A549 (cell line): ENCODE measurements at regions not wholly inside any gene's neighbourhood (a gene's known extent, or its start where the extent isn't known, plus 50 kb on each side); places are given as distances from the start of the nearest gene placed in this dataset.
A peak's percentile ranks its signal among the peaks of the same experiment; 100 is the strongest.

Experiments used
- ATAC-seq, 2 experiments: fragments of 200-7000 bp in 1 of 2; fragments of >200 bp in 1 of 2; cut with Nextera tagmentation in 1 of 2; cut with Tn5 transposase in 1 of 2; 3 replicates each; pipeline versions ENCODE4 v1.8.0 to v1.9.1; 2018 to 2020; ENCODE audit warnings: mild to moderate bottlenecking in 1 of 2, moderate library complexity in 1 of 2
- CTCF ChIA-PET: fragments of 300-600 bp; sonication (Branson Sonifier 250); formaldehyde crosslinking; extraction: SDS; loops from one replicate; lab custom pipeline; 2021; ENCODE audit warnings: antibody characterized with exemption, inconsistent platforms; lab: Yijun Ruan, JAX
- POLR2A ChIA-PET: fragments of 350-600 bp; formaldehyde crosslinking; extraction: SDS; loops from one replicate; lab custom pipeline; 2021; ENCODE audit warnings: antibody characterized with exemption, inconsistent platforms; lab: Yijun Ruan, JAX
- DNase-seq, 2 experiments: peaks; one replicate each; pipeline versions ENCODE4 v3.0.0 to v3.0.0-alpha.2; 2011 to 2016; ENCODE audit warnings: low read depth in 1 of 2, low spot score in 1 of 2
- FAIRE-seq: peaks from 2 replicates; lab custom pipeline; 2011; peaks lifted over from hg19 to GRCh38; lab: Jason Lieb, UNC
- H3K27ac ChIP-seq, 2 experiments: fragments of >200 bp; sonication (Bioruptor Twin); formaldehyde crosslinking; 3 replicates each; pipeline ENCODE4 v1.5.1; 2016 to 2017
- H3K4me1 ChIP-seq: fragments of >200 bp; sonication (Bioruptor Twin); formaldehyde crosslinking; 3 replicates; pipeline ENCODE4 v1.6.1; 2016
- H3K4me2 ChIP-seq: fragments of >200 bp; sonication (Bioruptor Twin); formaldehyde crosslinking; 3 replicates; pipeline ENCODE4 v1.6.1; 2016
- H3K4me3 ChIP-seq: fragments of >200 bp; sonication (Bioruptor Twin); formaldehyde crosslinking; 3 replicates; pipeline ENCODE4 v1.5.1; 2016
- H3K9me3 ChIP-seq: fragments of >200 bp; sonication (Bioruptor Twin); formaldehyde crosslinking; 3 replicates; pipeline ENCODE4 v1.6.1; 2016
- E2F6 ChIP-seq: IDR thresholded peaks from 2 replicates; pipeline ENCODE4 v1.6.1; 2012; ENCODE audit warnings: low read depth, borderline replicate concordance
- EHF ChIP-seq: fragments of 250-450 bp; sonication (Bioruptor Pico); IDR thresholded peaks from 2 replicates; pipeline ENCODE4 v1.5.0; 2020; ENCODE audit warnings: mild to moderate bottlenecking
- EHMT2 ChIP-seq: fragments of 200-600 bp; sonication (generic); IDR thresholded peaks from 2 replicates; pipeline ENCODE4 v1.6.1; 2016; ENCODE audit warnings: antibody characterized with exemption, low read depth, mild to moderate bottlenecking, moderate library complexity
- HOXB13 ChIP-seq: fragments of 250-450 bp; sonication (Bioruptor Pico); IDR thresholded peaks from 2 replicates; pipeline ENCODE4 v1.5.0; 2020; ENCODE audit warnings: low read depth, mild to moderate bottlenecking, moderate library complexity
- KDM5A ChIP-seq: fragments of 200-600 bp; sonication (generic); IDR thresholded peaks from 2 replicates; pipeline ENCODE4 v1.6.1; 2016; ENCODE audit warnings: antibody characterized with exemption, mild to moderate bottlenecking
- MAFK ChIP-seq: fragments of 450-650 bp; IDR thresholded peaks from 2 replicates; pipeline ENCODE4 v1.6.1; 2014; ENCODE audit not compliant: partially characterized antibody
- MAZ ChIP-seq: fragments of 150-350 bp; IDR thresholded peaks from 2 replicates; pipeline ENCODE4 v1.6.1; 2014; ENCODE audit warnings: antibody characterized with exemption, low read depth, low read length, borderline replicate concordance
- PBX3 ChIP-seq: IDR thresholded peaks from 2 replicates; pipeline ENCODE4 v1.6.1; 2012
- POLR2AphosphoS2 ChIP-seq: conservative IDR thresholded peaks from 2 replicates; pipeline ENCODE4 v1.6.1; 2012; ENCODE audit warnings: low read length, improper control_type of control experiment, inconsistent platforms
- RAD21 ChIP-seq, 2 experiments: fragments of >200 bp in 1 of 2; sonication (Bioruptor Twin) in 1 of 2; formaldehyde crosslinking in 1 of 2; IDR thresholded peaks in 1 of 2; conservative IDR thresholded peaks in 1 of 2; 2 replicates in 1 of 2; 3 replicates in 1 of 2; pipeline ENCODE4 v1.6.1; 2012 to 2018; ENCODE audit warnings: inconsistent platforms in 1 of 2
- RCOR1 ChIP-seq: fragments of 150-350 bp; IDR thresholded peaks from 2 replicates; pipeline ENCODE4 v1.6.1; 2014; ENCODE audit warnings: antibody characterized with exemption, low read length, low read depth
- REST ChIP-seq: fragments of 200-600 bp; sonication (generic); IDR thresholded peaks from 2 replicates; pipeline ENCODE4 v1.6.1; 2016; ENCODE audit warnings: antibody characterized with exemption, mild to moderate bottlenecking, moderate library complexity
- RFX5 ChIP-seq: fragments of 450-650 bp; IDR thresholded peaks from 2 replicates; pipeline ENCODE4 v1.7.1; 2014; ENCODE audit warnings: antibody characterized with exemption, mild to moderate bottlenecking, moderate library complexity
- TFCP2L1 ChIP-seq: fragments of 250-450 bp; sonication (Bioruptor Pico); IDR thresholded peaks from 2 replicates; pipeline ENCODE4 v1.5.0; 2021; ENCODE audit warnings: mild to moderate bottlenecking
- USF2 ChIP-seq: fragments of 450-650 bp; IDR thresholded peaks from 2 replicates; pipeline ENCODE4 v1.6.1; 2014; ENCODE audit warnings: antibody characterized with exemption
- ZC3H11A ChIP-seq: fragments of 450-650 bp; IDR thresholded peaks from 2 replicates; pipeline ENCODE4 v1.6.1; 2014; ENCODE audit warnings: antibody characterized with exemption, mild to moderate bottlenecking
- ZNF302 ChIP-seq: fragments of 250-450 bp; sonication (Bioruptor Pico); IDR thresholded peaks from 2 replicates; pipeline ENCODE4 v1.9.0; 2021; ENCODE audit warnings: inconsistent platforms, mild to moderate bottlenecking, moderate library complexity
- WGBS: methylation state at CpG from one replicate; pipeline ENCODE4 v1.1.6; 2017; ENCODE audit errors: missing lambda C conversion rate; 5-methylcytosine and 5-hydroxymethylcytosine counted together

GRCh38 chr21:15135867-15136629 is 71.2 kb upstream of the NRIP1 start:
- no peak for FAIRE-seq
- H3K9me3 ChIP-seq, result peaks cover 12% of the 10 kb centered on the region; the same call in 1 of the 3 replicates
- peaks cover 16% of the 10 kb centered on the region for H3K4me1 ChIP-seq
- H3K27ac ChIP-seq, result peak overlapping the region in 1 of 2 experiments; percentile 26; a peak in 1 of 6 replicates
- no peak for DNase-seq
- POLR2A ChIA-PET, result no interaction called here
- TF ChIP-seq HOXB13 (no peak), MAFK (no peak), EHMT2 (no peak), E2F6 (no peak), EHF (no peak), ZC3H11A (no peak)
- 67% methylated on average over 3 of the region's 3 CpGs for WGBS
- H3K4me2 ChIP-seq, result 0 out of 3 replicates have a peak overlapping the region, but pooled peaks have one; percentile 6
- no peak overlapping the region for H3K4me3 ChIP-seq
- no peak for ATAC-seq
- CTCF ChIA-PET, result interaction anchor here (0.6 kb wide), 1 partner anchor 64 kb away, joined by 3 read pairs; no protein-coding TSS in a partner anchor

GRCh38 chr21:15138490-15138889 is 73.7 kb upstream of the NRIP1 start:
- peaks cover 30% of the 10 kb centered on the region for H3K4me1 ChIP-seq
- ChIA-PET POLR2A (no interaction called here), CTCF (interaction anchor here (0.6 kb wide), 1 partner anchor 64 kb away, joined by 3 read pairs; no protein-coding TSS in a partner anchor)
- WGBS, result 53% methylated on average over 7 of the region's 7 CpGs
- DNase-seq, result no peak
- TF ChIP-seq PBX3, result no peak
- no peak for TF ChIP-seq RAD21 (conservative IDR thresholded peaks at IDR 0.05 in 1 of 2, IDR thresholded peaks at IDR 0.05 in 1 of 2)
- no peak for TF ChIP-seq KDM5A
- no peak for TF ChIP-seq REST
- no peak for TF ChIP-seq ZNF302
- no peak for TF ChIP-seq E2F6
- no peak for TF ChIP-seq TFCP2L1 (CRISPR knock-in tag)
- TF ChIP-seq MAZ, result no peak
- no peak for TF ChIP-seq POLR2AphosphoS2
- no peak for TF ChIP-seq USF2
- TF ChIP-seq RCOR1, result no peak
- no peak for TF ChIP-seq RFX5
- 0 out of 3 replicates have a peak, but pooled peaks cover under 1% of the 10 kb centered on the region for H3K9me3 ChIP-seq
- no peak for FAIRE-seq
- H3K4me2 ChIP-seq, result no peak overlapping the region
- no peak overlapping the region for H3K4me3 ChIP-seq
- peak overlapping the region in 1 of 2 experiments; percentile 84; a peak in 3 of 6 replicates for H3K27ac ChIP-seq
- ATAC-seq, result no peak
